ENCODE measurements at regions not wholly inside any gene's neighbourhood (a gene's known extent, or its start where the extent isn't known, plus 50 kb on each side); places are given as distances from the start of the nearest gene placed in this dataset.

GRCh38 chr6:43904311-43905123, 134.5 kb downstream of the VEGFA start:
- TF ChIP-seq POLR2A (IDR thresholded peaks at IDR 0.05) (no peak), CTCF (IDR thresholded peaks at IDR 0.05) (no peak)

All from esophagus squamous epithelium (tissue), 4 donors.